RWPE1 (cell line): ENCODE measurements at regions not wholly inside any gene's neighbourhood (a gene's known extent, or its start where the extent isn't known, plus 50 kb on each side); places are given as distances from the start of the nearest gene placed in this dataset.

ENCODE experiments used
- CTCF ChIA-PET: fragments of 350-600 bp; sonication (Branson Sonifier 250); formaldehyde crosslinking; extraction: SDS; loops from one replicate; lab custom pipeline; 2021; lab: Yijun Ruan, JAX
- POLR2A ChIA-PET: fragments of 400-600 bp; formaldehyde crosslinking; extraction: SDS; loops from one replicate; lab custom pipeline; 2020; ENCODE audit warnings: antibody characterized with exemption; ENCODE audit not compliant: low non-redundant PET; lab: Yijun Ruan, JAX
- DNase-seq: peaks from one replicate; pipeline ENCODE4 v3.0.0; 2012; ENCODE audit warnings: low spot score
- H3K27ac ChIP-seq: fragments of 450-650 bp; 2 replicates; pipeline ENCODE4 v1.5.1; 2017
- CTCF ChIP-seq: fragments of 450-650 bp; conservative IDR thresholded peaks from 2 replicates; pipeline ENCODE4 v1.5.1; 2017; ENCODE audit warnings: low read depth, mild to moderate bottlenecking

- ChIA-PET CTCF (no interaction called here), POLR2A (no interaction called here)
- no peak for TF ChIP-seq CTCF
- no peak for DNase-seq
- no peak overlapping the region for H3K27ac ChIP-seq
Measured at GRCh38 chr7:68505721-68506120, 1092.6 kb upstream of the AUTS2 start.

- no peak for TF ChIP-seq CTCF
- H3K27ac ChIP-seq = no peak overlapping the region
- ChIA-PET POLR2A (no interaction called here), CTCF (no interaction called here)
- no peak for DNase-seq
Measured at GRCh38 chr7:68507668-68508067, 1090.6 kb upstream of the AUTS2 start.

- H3K27ac ChIP-seq = no peak overlapping the region
- TF ChIP-seq CTCF = no peak
- DNase-seq = no peak
- ChIA-PET POLR2A (no interaction called here), CTCF (no interaction called here)
Measured at GRCh38 chr7:68509054-68509453, 1089.2 kb upstream of the AUTS2 start.

- POLR2A ChIA-PET = no interaction called here
Measured at GRCh38 chr7:68509603-68510002, 1088.7 kb upstream of the AUTS2 start.

GRCh38 chr7:68511281-68511680 lies 1087.0 kb upstream of the AUTS2 start:
- POLR2A ChIA-PET = no interaction called here

More at GRCh38 chr7:68509603-68510002, 1088.7 kb upstream of the AUTS2 start:
- no peak overlapping the region for H3K27ac ChIP-seq
- DNase-seq = no peak
- CTCF ChIA-PET = no interaction called here
- no peak for TF ChIP-seq CTCF

GRCh38 chr7:68512466-68512865 lies 1085.8 kb upstream of the AUTS2 start:
- ChIA-PET POLR2A (no interaction called here), CTCF (no interaction called here)
- no peak overlapping the region for H3K27ac ChIP-seq
- no peak for DNase-seq
- TF ChIP-seq CTCF = no peak

More at GRCh38 chr7:68511281-68511680, 1087.0 kb upstream of the AUTS2 start:
- DNase-seq = no peak
- TF ChIP-seq CTCF = no peak
- H3K27ac ChIP-seq = no peak overlapping the region
- CTCF ChIA-PET = no interaction called here
